HCT116 (cell line): ENCODE measurements at regions not wholly inside any gene's neighbourhood (a gene's known extent, or its start where the extent isn't known, plus 50 kb on each side); places are given as distances from the start of the nearest gene placed in this dataset.

Source experiments
- ATAC-seq: fragments of 200-7000 bp; cut with Tn5 transposase; 2 replicates; pipeline ENCODE4 v1.9.1; 2020; ENCODE audit warnings: mild to moderate bottlenecking, moderate library complexity
- BruUV-seq: library from RNA; stranded (reverse); fragments of 400-500 nt; replicated peaks from 2 replicates; lab custom pipeline; 2021; lab: Mats Ljungman, UMichigan
- CTCF ChIA-PET: fragments of 300-600 bp; sonication (Branson Sonifier 250); formaldehyde crosslinking; loops from one replicate; lab custom pipeline; 2021; ENCODE audit warnings: antibody characterized with exemption; lab: Charles Lee
- POLR2A ChIA-PET: fragments of 300-600, 350-600 bp; sonication (Branson Sonifier 250); formaldehyde crosslinking; loops from one replicate; lab custom pipeline; 2021; ENCODE audit warnings: antibody characterized with exemption; lab: Charles Lee
- RAD21 ChIA-PET, 2 experiments: fragments of 300-600 bp; sonication (Branson Sonifier 250); formaldehyde crosslinking; loops; one replicate each; lab custom pipeline; 2023; ENCODE audit warnings: low total read pairs in 2 of 2; ENCODE audit not compliant: uncharacterized antibody in 2 of 2, unreplicated experiment in 2 of 2, low non-redundant PET in 1 of 2; lab: Charles Lee
- DNase-seq: peaks from one replicate; pipeline ENCODE4 v3.0.0-alpha.2; 2010; ENCODE audit warnings: low read depth, low spot score
- H2AFZ ChIP-seq: fragments of 200-600 bp; shearing (Covaris generic), sonication (generic); 2 replicates; pipeline ENCODE4 v1.6.1; 2017; ENCODE audit warnings: low read depth, mixed run types, mixed read lengths, antibody characterized with exemption, low read length; ENCODE audit not compliant: poor library complexity, severe bottlenecking
- H3K27ac ChIP-seq: 2 replicates; pipeline ENCODE4 v1.5.1; 2012; ENCODE audit warnings: low read depth, low read length
- H3K27me3 ChIP-seq: fragments of 200-600 bp; sonication (generic); 2 replicates; pipeline ENCODE4 v1.6.1; 2016; ENCODE audit warnings: mixed run types, low read length, mixed read lengths; ENCODE audit not compliant: insufficient read depth
- H3K36me3 ChIP-seq, 2 experiments: fragments of 200-500 bp in 1 of 2; fragments of 200-600 bp in 1 of 2; sonication (Bioruptor generic) in 1 of 2; sonication (generic) in 1 of 2; 2 replicates each; pipeline versions ENCODE4 v1.5.1 to v1.6.1; 2014 to 2016; ENCODE audit warnings: low read length in 2 of 2, inconsistent platforms in 1 of 2, mixed read lengths in 1 of 2, mixed run types in 1 of 2; ENCODE audit not compliant: insufficient read depth in 2 of 2, control insufficient read depth in 1 of 2
- H3K4me1 ChIP-seq, 2 experiments: fragments of 200-600 bp in 1 of 2; sonication (generic) in 1 of 2; 2 replicates each; pipeline versions ENCODE4 v1.5.1 to v1.6.1; 2012 to 2017; ENCODE audit warnings: low read length in 2 of 2, inconsistent platforms in 1 of 2, mild to moderate bottlenecking in 1 of 2, mixed read lengths in 1 of 2, mixed run types in 1 of 2, moderate library complexity in 1 of 2; ENCODE audit not compliant: insufficient read depth in 2 of 2, control insufficient read depth in 1 of 2
- H3K4me2 ChIP-seq: fragments of 200-600 bp; sonication (generic); 2 replicates; pipeline ENCODE4 v1.6.1; 2017; ENCODE audit warnings: mixed run types, low read length, mixed read lengths
- H3K4me3 ChIP-seq, 2 experiments: fragments of 200-600 bp in 1 of 2; sonication (generic) in 1 of 2; replicated peaks in 1 of 2; 2 replicates each; pipeline ENCODE4 v1.5.1; 2011 to 2016; ENCODE audit warnings: low read length in 2 of 2, control low read depth in 1 of 2, low read depth in 1 of 2, mild to moderate bottlenecking in 1 of 2, mixed read lengths in 1 of 2, mixed run types in 1 of 2
- H3K79me2 ChIP-seq: fragments of 200-600 bp; sonication (generic); 2 replicates; pipeline ENCODE4 v1.6.1; 2017; ENCODE audit warnings: mild to moderate bottlenecking, mixed run types, low read length, moderate library complexity, mixed read lengths; ENCODE audit not compliant: insufficient read depth
- H3K9ac ChIP-seq: fragments of 200-600 bp; sonication (generic); 2 replicates; pipeline ENCODE4 v1.6.1; 2016; ENCODE audit warnings: low read length, mixed read lengths
- H3K9me2 ChIP-seq: fragments of 200-600 bp; sonication (generic), shearing (Covaris generic); 2 replicates; pipeline ENCODE4 v1.6.1; 2017; ENCODE audit warnings: mixed run types, mild to moderate bottlenecking, moderate library complexity; ENCODE audit not compliant: insufficient read depth
- H3K9me3 ChIP-seq, 2 experiments: fragments of 200-500 bp in 1 of 2; fragments of 200-600 bp in 1 of 2; sonication (Bioruptor generic) in 1 of 2; sonication (generic) in 1 of 2; 2 replicates each; pipeline ENCODE4 v1.6.1; 2014 to 2017; ENCODE audit warnings: low read length in 2 of 2, mixed read lengths in 2 of 2, inconsistent platforms in 1 of 2, low read depth in 1 of 2, mild to moderate bottlenecking in 1 of 2, mixed run types in 1 of 2, moderate library complexity in 1 of 2; ENCODE audit not compliant: control insufficient read depth in 1 of 2, insufficient read depth in 1 of 2
- H4K20me1 ChIP-seq: fragments of 200-600 bp; sonication (generic), shearing (Covaris generic); 2 replicates; pipeline ENCODE4 v1.6.1; 2017; ENCODE audit warnings: mixed run types, mild to moderate bottlenecking, moderate library complexity; ENCODE audit not compliant: insufficient read depth
- CEBPB ChIP-seq: IDR thresholded peaks from 2 replicates; pipeline ENCODE4 v1.6.1; 2012; ENCODE audit warnings: low read depth
- ELF1 ChIP-seq: IDR thresholded peaks from 2 replicates; pipeline ENCODE4 v1.6.1; 2012; ENCODE audit warnings: low read depth, borderline replicate concordance
- JUND ChIP-seq: IDR thresholded peaks from 2 replicates; pipeline ENCODE4 v1.6.1; 2012
- MAX ChIP-seq: IDR thresholded peaks from 2 replicates; pipeline ENCODE4 v1.6.1; 2012
- POLR2A ChIP-seq: IDR thresholded peaks from 2 replicates; pipeline ENCODE4 v1.7.0; 2011; ENCODE audit warnings: borderline replicate concordance; ENCODE audit not compliant: insufficient read depth, insufficient read length; ENCODE audit errors: extremely low read depth
- POLR2AphosphoS5 ChIP-seq: IDR thresholded peaks from 2 replicates; pipeline ENCODE4 v1.6.1; 2011; ENCODE audit warnings: mild to moderate bottlenecking, low read depth, low read length, moderate library complexity
- RAD21 ChIP-seq: IDR thresholded peaks from 2 replicates; pipeline ENCODE4 v1.6.1; 2012; ENCODE audit warnings: low read depth, mild to moderate bottlenecking
- SP1 ChIP-seq: IDR thresholded peaks from 2 replicates; pipeline ENCODE4 v1.6.1; 2012; ENCODE audit warnings: low read depth
- YY1 ChIP-seq: IDR thresholded peaks from 2 replicates; pipeline ENCODE4 v1.6.1; 2011; ENCODE audit warnings: low read length, low read depth, moderate library complexity, mild to moderate bottlenecking; ENCODE audit not compliant: insufficient replicate concordance; ENCODE audit errors: extremely low read depth
- intact Hi-C: fragments of 100-400 bp; cut with micrococcal nuclease; formaldehyde crosslinking; loops from 2 replicates; pipeline ENCODE4 v1.10.0; 2022
- TF ChIP-seq, protein P1 (sequence below): IDR thresholded peaks from 2 replicates; pipeline ENCODE4 v1.6.1; 2012; ENCODE audit warnings: low read depth

- TF ChIP-seq, protein P1, sequence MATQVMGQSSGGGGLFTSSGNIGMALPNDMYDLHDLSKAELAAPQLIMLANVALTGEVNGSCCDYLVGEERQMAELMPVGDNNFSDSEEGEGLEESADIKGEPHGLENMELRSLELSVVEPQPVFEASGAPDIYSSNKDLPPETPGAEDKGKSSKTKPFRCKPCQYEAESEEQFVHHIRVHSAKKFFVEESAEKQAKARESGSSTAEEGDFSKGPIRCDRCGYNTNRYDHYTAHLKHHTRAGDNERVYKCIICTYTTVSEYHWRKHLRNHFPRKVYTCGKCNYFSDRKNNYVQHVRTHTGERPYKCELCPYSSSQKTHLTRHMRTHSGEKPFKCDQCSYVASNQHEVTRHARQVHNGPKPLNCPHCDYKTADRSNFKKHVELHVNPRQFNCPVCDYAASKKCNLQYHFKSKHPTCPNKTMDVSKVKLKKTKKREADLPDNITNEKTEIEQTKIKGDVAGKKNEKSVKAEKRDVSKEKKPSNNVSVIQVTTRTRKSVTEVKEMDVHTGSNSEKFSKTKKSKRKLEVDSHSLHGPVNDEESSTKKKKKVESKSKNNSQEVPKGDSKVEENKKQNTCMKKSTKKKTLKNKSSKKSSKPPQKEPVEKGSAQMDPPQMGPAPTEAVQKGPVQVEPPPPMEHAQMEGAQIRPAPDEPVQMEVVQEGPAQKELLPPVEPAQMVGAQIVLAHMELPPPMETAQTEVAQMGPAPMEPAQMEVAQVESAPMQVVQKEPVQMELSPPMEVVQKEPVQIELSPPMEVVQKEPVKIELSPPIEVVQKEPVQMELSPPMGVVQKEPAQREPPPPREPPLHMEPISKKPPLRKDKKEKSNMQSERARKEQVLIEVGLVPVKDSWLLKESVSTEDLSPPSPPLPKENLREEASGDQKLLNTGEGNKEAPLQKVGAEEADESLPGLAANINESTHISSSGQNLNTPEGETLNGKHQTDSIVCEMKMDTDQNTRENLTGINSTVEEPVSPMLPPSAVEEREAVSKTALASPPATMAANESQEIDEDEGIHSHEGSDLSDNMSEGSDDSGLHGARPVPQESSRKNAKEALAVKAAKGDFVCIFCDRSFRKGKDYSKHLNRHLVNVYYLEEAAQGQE = no peak
- TF ChIP-seq YY1 (no peak), MAX (no peak), SP1 (no peak), JUND (no peak), CEBPB (no peak), ELF1 (no peak)
- TF ChIP-seq, all 23 proteins: peak for 0
Measured at GRCh38 chr17:33387406-33387805, 94.3 kb upstream of the ASIC2 start (continued).

DNA sequence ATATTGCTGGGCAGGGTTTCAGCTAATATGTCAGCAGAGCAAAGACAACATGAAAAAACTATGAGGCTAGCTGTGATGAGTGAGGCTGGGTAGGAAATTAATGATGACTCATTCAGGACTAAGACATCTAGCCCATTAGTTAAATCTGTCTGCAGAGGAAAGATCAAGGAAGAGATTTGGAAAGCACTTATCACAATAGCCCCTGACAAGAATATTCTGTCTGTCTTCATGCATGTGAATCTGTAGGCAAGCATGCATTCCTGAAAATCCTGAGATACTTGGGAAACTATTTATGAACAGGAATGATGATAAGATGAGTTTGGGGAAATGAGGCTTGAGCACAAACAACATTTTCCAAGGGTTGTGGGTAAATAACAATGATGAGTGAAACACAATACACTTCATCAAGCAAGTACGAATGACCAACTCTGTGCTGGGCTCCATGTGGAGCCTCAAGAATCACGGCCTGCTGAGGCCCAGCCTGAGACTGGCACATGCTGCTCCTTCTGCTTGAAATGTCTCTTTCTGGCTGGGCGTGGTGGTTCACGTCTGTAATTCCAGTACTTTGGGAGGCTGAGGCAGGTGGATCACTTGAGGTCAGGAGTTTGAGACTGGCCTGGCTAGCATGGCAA lies 96.5 kb upstream of the ASIC2 start:
- ChIA-PET CTCF (no interaction called here), POLR2A (no interaction called here), RAD21 (no interaction called here)
- Histone ChIP-seq H3K4me2 (no peak overlapping the region), H2AFZ (no peak overlapping the region), H3K79me2 (no peaks in the 10 kb centered on the region), H3K4me3 (no peak overlapping the region), H3K27ac (no peak overlapping the region), H3K27me3 (no peaks in the 10 kb centered on the region), H3K9me2 (no peaks in the 10 kb centered on the region), H4K20me1 (no peaks in the 10 kb centered on the region), H3K9me3 (peaks cover 0 to 7% of the 10 kb centered on the region in 2 experiments; a peak in 1 of 4 replicates), H3K4me1 (no peaks in the 10 kb centered on the region), H3K36me3 (no peaks in the 10 kb centered on the region), H3K9ac (no peak overlapping the region)
- no peak for DNase-seq
- TF ChIP-seq POLR2A = no peak
- TF ChIP-seq POLR2AphosphoS5 = no peak
- no peak for TF ChIP-seq RAD21
- BruUV-seq = no TSS peak
- ATAC-seq = no peak
- intact Hi-C loops = no loop called here
